HG02938 (cell line): ENCODE measurements at regions not wholly inside any gene's neighbourhood (a gene's known extent, or its start where the extent isn't known, plus 50 kb on each side); places are given as distances from the start of the nearest gene placed in this dataset.
"Not testable (repeated sequence)": the region's sequence is repeated elsewhere in the genome, so short reads cannot be mapped to it uniquely, and the experiment has no call there.

ENCODE experiments used
- ATAC-seq: cut with Tn5 transposase; IDR thresholded peaks from one replicate; pipeline ENCODE4 v1.9.1; 2021; ENCODE audit warnings: mild to moderate bottlenecking, moderate library complexity; ENCODE audit not compliant: unreplicated experiment

- no peak for ATAC-seq
Measured at GRCh38 chr4:112770114-112770513, 133.2 kb downstream of the LARP7 start.

GRCh38 chr4:112775801-112776200, 138.9 kb downstream of the LARP7 start:
- no peak for ATAC-seq

- ATAC-seq, result no peak
Measured at GRCh38 chr4:112776535-112776934, 139.6 kb downstream of the LARP7 start.

GRCh38 chr4:112778520-112778919, 141.6 kb downstream of the LARP7 start:
- no peak for ATAC-seq

GRCh38 chr4:112793033-112793432, 156.1 kb downstream of the LARP7 start:
- no peak for ATAC-seq

- no peak for ATAC-seq
Measured at GRCh38 chr4:112800001-112800400, 163.1 kb downstream of the LARP7 start.

GRCh38 chr4:112801341-112801740, 164.4 kb downstream of the LARP7 start:
- no peak for ATAC-seq

GRCh38 chr4:112802780-112803179, 165.8 kb downstream of the LARP7 start:
- no peak for ATAC-seq

- peak; percentile 72 for ATAC-seq
Measured at GRCh38 chr4:112807083-112807482, 170.1 kb downstream of the LARP7 start.

- ATAC-seq, result no peak
Measured at GRCh38 chr4:112808001-112808400, 171.1 kb downstream of the LARP7 start.

- ATAC-seq, result no peak
Measured at GRCh38 chr4:112813790-112814189, 176.8 kb downstream of the LARP7 start.

- ATAC-seq, result peak; percentile 94
Measured at GRCh38 chr4:112817933-112818593, 181.1 kb downstream of the LARP7 start.

GRCh38 chr4:112818594-112818965, 181.6 kb downstream of the LARP7 start:
- peak; percentile 7 for ATAC-seq

- ATAC-seq, result no peak
Measured at GRCh38 chr4:112819729-112820128, 182.8 kb downstream of the LARP7 start.

GRCh38 chr4:112823156-112823555, 186.2 kb downstream of the LARP7 start:
- no peak for ATAC-seq

GRCh38 chr4:112823606-112824005, 186.7 kb downstream of the LARP7 start:
- no peak for ATAC-seq

GRCh38 chr4:112830753-112831386, 193.9 kb downstream of the LARP7 start:
- no peak for ATAC-seq

- ATAC-seq, result no peak
Measured at GRCh38 chr4:112832493-112832892, 195.6 kb downstream of the LARP7 start.

- ATAC-seq, result no peak
Measured at GRCh38 chr4:112836895-112837294, 200.0 kb downstream of the LARP7 start.

GRCh38 chr4:112838015-112838414, 201.1 kb downstream of the LARP7 start:
- not testable (repeated sequence) for ATAC-seq

GRCh38 chr4:112840061-112840460, 203.1 kb downstream of the LARP7 start:
- no peak for ATAC-seq

- ATAC-seq, result no peak
Measured at GRCh38 chr4:112840619-112841018, 203.7 kb downstream of the LARP7 start.

GRCh38 chr4:112842513-112842912, 205.6 kb downstream of the LARP7 start:
- no peak for ATAC-seq
